GM23338 (cell line): ENCODE measurements at regions not wholly inside any gene's neighbourhood (a gene's known extent, or its start where the extent isn't known, plus 50 kb on each side); places are given as distances from the start of the nearest gene placed in this dataset.

ENCODE experiments used
- ATAC-seq: fragments of 200-7000 bp; cut with Tn5 transposase; 3 replicates; pipeline ENCODE4 v1.9.1; 2020
- DNase-seq: peaks from one replicate; pipeline ENCODE4 v3.0.0-alpha.2; 2015; ENCODE audit warnings: low spot score
- H2AFZ ChIP-seq: fragments of 200-600 bp; sonication (generic); 2 replicates; pipeline ENCODE4 v1.8.0; 2016; ENCODE audit warnings: antibody characterized with exemption, mild to moderate bottlenecking, moderate library complexity
- H3F3A ChIP-seq: fragments of 200-600 bp; sonication (generic); replicated peaks from 2 replicates; pipeline ENCODE4 v1.8.0; 2017; ENCODE audit warnings: antibody characterized with exemption, mixed run types, low read depth
- H3K27ac ChIP-seq: fragments of 200-600 bp; sonication (generic); 2 replicates; pipeline ENCODE4 v1.6.1; 2016; ENCODE audit warnings: low read depth
- H3K27me3 ChIP-seq: fragments of 200-600 bp; sonication (generic); 2 replicates; pipeline ENCODE4 v1.8.0; 2016; ENCODE audit warnings: mild to moderate bottlenecking, mixed run types, moderate library complexity; ENCODE audit not compliant: insufficient read depth
- H3K36me3 ChIP-seq: fragments of 200-600 bp; sonication (generic); 2 replicates; pipeline ENCODE4 v1.8.0; 2016; ENCODE audit warnings: mild to moderate bottlenecking; ENCODE audit not compliant: insufficient read depth
- H3K4me1 ChIP-seq: fragments of 200-600 bp; sonication (generic); 2 replicates; pipeline ENCODE4 v1.8.0; 2016; ENCODE audit warnings: mild to moderate bottlenecking, moderate library complexity; ENCODE audit not compliant: insufficient read depth
- H3K4me2 ChIP-seq: fragments of 200-600 bp; sonication (generic); 2 replicates; pipeline ENCODE4 v1.7.1; 2017; ENCODE audit warnings: mixed run types
- H3K4me3 ChIP-seq: fragments of 200-600 bp; sonication (generic); 2 replicates; pipeline ENCODE4 v1.6.1; 2016; ENCODE audit warnings: mixed run types
- H3K79me2 ChIP-seq: fragments of 200-600 bp; sonication (generic); replicated peaks from 2 replicates; pipeline ENCODE4 v1.8.0; 2017; ENCODE audit warnings: mild to moderate bottlenecking; ENCODE audit not compliant: insufficient read depth
- H3K9me2 ChIP-seq: fragments of 200-600 bp; sonication (generic); 2 replicates; pipeline ENCODE4 v1.8.0; 2017; ENCODE audit not compliant: insufficient read depth
- H4K20me1 ChIP-seq: fragments of 200-600 bp; sonication (generic); replicated peaks from 2 replicates; pipeline ENCODE4 v1.8.0; 2017; ENCODE audit warnings: mild to moderate bottlenecking; ENCODE audit not compliant: insufficient read depth
- H3K27ac Mint-ChIP-seq: 2 replicates; pipeline ENCODE4 v1.8.0; 2020; ENCODE audit warnings: inconsistent platforms, mild to moderate bottlenecking, moderate library complexity, mixed read lengths
- H3K27me3 Mint-ChIP-seq: 3 replicates; pipeline ENCODE4 v1.8.0; 2022; ENCODE audit warnings: low read depth, mild to moderate bottlenecking, moderate library complexity, mixed read lengths, inconsistent platforms; ENCODE audit not compliant: insufficient read depth, poor library complexity
- H3K36me3 Mint-ChIP-seq: 3 replicates; pipeline ENCODE4 v1.8.0; 2021; ENCODE audit warnings: low read depth, mild to moderate bottlenecking, inconsistent platforms, moderate library complexity, mixed read lengths
- H3K4me1 Mint-ChIP-seq: 3 replicates; pipeline ENCODE4 v1.8.0; 2020; ENCODE audit warnings: mild to moderate bottlenecking, inconsistent platforms, mixed read lengths
- H3K4me3 Mint-ChIP-seq: 3 replicates; pipeline ENCODE4 v1.8.0; 2021; ENCODE audit warnings: moderate library complexity, mild to moderate bottlenecking, inconsistent platforms, mixed read lengths
- H3K9me3 Mint-ChIP-seq: 3 replicates; pipeline ENCODE4 v1.8.0; 2020; ENCODE audit warnings: moderate library complexity, mild to moderate bottlenecking, inconsistent platforms, mixed read lengths
- ETS1 ChIP-seq: IDR thresholded peaks from 2 replicates; pipeline ENCODE4 v1.6.1; 2016; ENCODE audit warnings: antibody characterized with exemption
- EZH2 ChIP-seq: fragments of 200-600 bp; sonication (generic); IDR thresholded peaks from one replicate; pipeline ENCODE4 v1.8.0; 2017; ENCODE audit warnings: antibody characterized with exemption, mild to moderate bottlenecking, low read depth; ENCODE audit not compliant: unreplicated experiment
- JUNB ChIP-seq: IDR thresholded peaks from one replicate; pipeline ENCODE4 v1.6.1; 2016; ENCODE audit warnings: antibody characterized with exemption; ENCODE audit not compliant: unreplicated experiment
- NANOG ChIP-seq: IDR thresholded peaks from 2 replicates; pipeline ENCODE4 v1.6.1; 2016; ENCODE audit warnings: antibody characterized with exemption, borderline replicate concordance
- POLR2AphosphoS5 ChIP-seq: IDR thresholded peaks from 2 replicates; pipeline ENCODE4 v1.6.1; 2016; ENCODE audit warnings: antibody characterized with exemption, low read depth
- ZNF114 ChIP-seq: fragments of 250-450 bp; sonication (Bioruptor Pico); IDR thresholded peaks from 2 replicates; pipeline ENCODE4 v1.5.0; 2020; ENCODE audit warnings: mild to moderate bottlenecking, moderate library complexity
- ZNF331 ChIP-seq: fragments of 250-450 bp; sonication (Bioruptor Pico); IDR thresholded peaks from 2 replicates; pipeline ENCODE4 v1.5.0; 2020; ENCODE audit warnings: low read depth, mild to moderate bottlenecking, moderate library complexity
- ZNF462 ChIP-seq: fragments of 250-450 bp; sonication (Bioruptor Pico); IDR thresholded peaks from 2 replicates; pipeline ENCODE4 v1.5.0; 2020; ENCODE audit warnings: mild to moderate bottlenecking, moderate library complexity

DNA sequence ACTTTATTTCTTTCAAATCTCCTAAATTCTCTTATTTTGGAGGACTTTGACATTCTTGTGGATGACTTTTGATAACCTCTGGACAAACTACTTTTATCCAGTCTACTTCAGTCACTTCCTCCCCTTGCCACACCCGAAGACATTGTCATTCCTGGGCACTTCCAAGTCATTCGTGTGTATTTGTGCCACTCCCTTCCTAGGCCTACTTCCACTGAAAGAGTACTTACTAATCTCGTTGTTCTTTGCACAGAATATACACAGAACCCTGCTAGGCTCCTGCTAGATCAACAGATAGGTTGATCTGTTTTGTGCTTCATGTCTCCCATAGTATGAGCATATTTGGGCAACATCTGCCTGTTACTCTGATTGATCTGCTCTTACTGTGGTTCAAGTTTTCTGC lies 355.4 kb downstream of the HGF start (continued):
- TF ChIP-seq ZNF462 (CRISPR knock-in tag) = no peak
- no peak for TF ChIP-seq ZNF114 (CRISPR knock-in tag)
- TF ChIP-seq POLR2AphosphoS5 = no peak
- TF ChIP-seq ZNF331 (CRISPR knock-in tag) = no peak
- no peak for TF ChIP-seq NANOG
- TF ChIP-seq JUNB = no peak
- TF ChIP-seq EZH2 = no peak
- TF ChIP-seq ETS1 = no peak

DNA sequence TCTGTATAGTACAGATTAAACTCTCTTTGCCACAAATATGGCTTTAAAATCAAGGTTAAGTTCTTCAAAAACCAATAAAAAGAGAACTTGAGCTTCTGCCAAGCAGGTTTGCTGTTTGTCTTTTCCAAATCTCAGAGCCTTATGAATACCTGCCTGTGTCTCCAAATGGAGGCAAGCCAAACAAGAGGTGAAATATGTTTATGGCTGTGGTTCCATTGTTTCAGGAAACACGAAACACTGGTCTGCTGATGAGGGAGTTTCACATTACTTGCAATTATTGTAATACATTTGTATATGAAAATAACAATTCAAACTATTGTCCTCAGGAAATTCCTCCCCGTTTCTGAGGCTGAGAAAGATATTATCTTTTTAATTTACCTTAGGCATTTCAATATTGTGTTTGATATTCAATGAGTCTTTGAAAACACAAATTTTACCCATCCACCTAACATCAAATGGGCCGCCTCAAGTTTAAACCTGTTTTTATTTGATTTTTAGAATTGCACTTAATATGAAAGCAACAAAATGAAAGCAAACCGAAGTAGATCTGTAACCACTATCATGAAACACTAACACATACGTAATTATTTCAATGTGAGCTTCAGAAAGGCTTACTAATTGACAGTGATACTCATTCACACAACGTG lies 359.3 kb downstream of the HGF start:
- H3K9me3 Mint-ChIP-seq = no peaks in the 10 kb centered on the region

More for the DNA sequence above, 359.3 kb downstream of the HGF start:
- ATAC-seq = no peak
- no peak overlapping the region for H3K27ac ChIP-seq
- H3K4me3 ChIP-seq = no peak overlapping the region
- H3K4me1 ChIP-seq = peaks cover 16% of the 10 kb centered on the region
- no peaks in the 10 kb centered on the region for H4K20me1 ChIP-seq
- 0 out of 2 replicates have a peak overlapping the region, but pooled peaks have one; percentile 0 for H2AFZ ChIP-seq
- no peaks in the 10 kb centered on the region for H3K27me3 Mint-ChIP-seq
- H3F3A ChIP-seq = no peaks in the 10 kb centered on the region
- no peak overlapping the region for H3K27ac Mint-ChIP-seq
- no peak overlapping the region for H3K4me3 Mint-ChIP-seq
- no peaks in the 10 kb centered on the region for H3K9me2 ChIP-seq
- H3K4me2 ChIP-seq = peak overlapping the region; percentile 24; the same call in 1 of the 2 replicates
- H3K4me1 Mint-ChIP-seq = peaks cover 13% of the 10 kb centered on the region
- H3K36me3 ChIP-seq = no peaks in the 10 kb centered on the region
- no peak for TF ChIP-seq POLR2AphosphoS5
- H3K79me2 ChIP-seq = no peaks in the 10 kb centered on the region
- H3K27me3 ChIP-seq = no peaks in the 10 kb centered on the region
- no peak for DNase-seq
- no peaks in the 10 kb centered on the region for H3K36me3 Mint-ChIP-seq
